ENCODE measurements at regions not wholly inside any gene's neighbourhood (a gene's known extent, or its start where the extent isn't known, plus 50 kb on each side); places are given as distances from the start of the nearest gene placed in this dataset.

- no peak for DNase-seq
- Mint-ChIP-seq H3K9me3 (peaks cover 2 to 21% (median 5%) of the 10 kb centered on the region in 5 donors), H3K4me3 (no peak overlapping the region), H3K4me1 (no peaks in the 10 kb centered on the region), H3K36me3 (no peaks in the 10 kb centered on the region), H3K27me3 (no peaks in the 10 kb centered on the region), H3K27ac (no peak overlapping the region)
- Histone ChIP-seq H3K4me3 (ENCODE audit: low read length) (no peak overlapping the region), H3K36me3 (ENCODE audit: insufficient read depth, low read length) (no peaks in the 10 kb centered on the region), H3K4me1 (ENCODE audit: insufficient read depth, low read length) (no peaks in the 10 kb centered on the region), H3K27me3 (ENCODE audit: insufficient read depth, low read length, poor library complexity, severe bottlenecking) (no peaks in the 10 kb centered on the region), H3K9me3 (ENCODE audit: low read length) (no peaks in the 10 kb centered on the region), H3K27ac (ENCODE audit: low read depth, low read length) (no peak overlapping the region)
- POLR2A ChIA-PET, result no interaction called here
- CTCF ChIA-PET, result no interaction called here
These were observed 276.6 kb upstream of the FERD3L start for GRCh38 chr7:19421861-19422260.

GRCh38 chr7:19417231-19417630 is 272.0 kb upstream of the FERD3L start:
- Histone ChIP-seq H3K4me3 (ENCODE audit: low read length) (no peak overlapping the region), H3K9me3 (ENCODE audit: low read length) (no peaks in the 10 kb centered on the region), H3K4me1 (ENCODE audit: insufficient read depth, low read length) (no peaks in the 10 kb centered on the region), H3K36me3 (ENCODE audit: insufficient read depth, low read length) (no peaks in the 10 kb centered on the region), H3K27me3 (ENCODE audit: insufficient read depth, low read length, poor library complexity, severe bottlenecking) (no peaks in the 10 kb centered on the region), H3K27ac (ENCODE audit: low read depth, low read length) (no peak overlapping the region)
- Mint-ChIP-seq H3K27ac (no peak overlapping the region), H3K9me3 (peaks cover 2 to 21% (median 5%) of the 10 kb centered on the region in 5 donors), H3K4me3 (no peak overlapping the region), H3K27me3 (no peaks in the 10 kb centered on the region), H3K36me3 (no peaks in the 10 kb centered on the region), H3K4me1 (no peaks in the 10 kb centered on the region)
- ChIA-PET CTCF (no interaction called here), POLR2A (interaction anchor here (0.7 kb wide), 1 partner anchor 13 kb away, joined by 3 read pairs; no protein-coding TSS in a partner anchor)
- no peak for DNase-seq

GRCh38 chr7:19415123-19415522 is 269.9 kb upstream of the FERD3L start:
- ChIA-PET CTCF (no interaction called here), POLR2A (no interaction called here)
- Mint-ChIP-seq H3K27ac (no peak overlapping the region), H3K4me1 (no peaks in the 10 kb centered on the region), H3K9me3 (peaks cover 4 to 12% (median 5%) of the 10 kb centered on the region in 5 donors), H3K27me3 (no peaks in the 10 kb centered on the region), H3K36me3 (no peaks in the 10 kb centered on the region), H3K4me3 (no peak overlapping the region)
- DNase-seq, result no peak
- no peak overlapping the region for H3K4me3 ChIP-seq (ENCODE audit: low read length)
- no peaks in the 10 kb centered on the region for H3K27me3 ChIP-seq (ENCODE audit: insufficient read depth, low read length, poor library complexity, severe bottlenecking)
- no peaks in the 10 kb centered on the region for H3K4me1 ChIP-seq (ENCODE audit: insufficient read depth, low read length)
- H3K36me3 ChIP-seq (ENCODE audit: insufficient read depth, low read length), result no peaks in the 10 kb centered on the region
- no peak overlapping the region for H3K27ac ChIP-seq (ENCODE audit: low read depth, low read length)
- H3K9me3 ChIP-seq (ENCODE audit: low read length), result no peaks in the 10 kb centered on the region

GRCh38 chr7:19413443-19413965 is 268.3 kb upstream of the FERD3L start:
- Histone ChIP-seq H3K4me3 (ENCODE audit: low read length) (no peak overlapping the region), H3K4me1 (ENCODE audit: insufficient read depth, low read length) (no peaks in the 10 kb centered on the region), H3K27ac (ENCODE audit: low read depth, low read length) (no peak overlapping the region), H3K27me3 (ENCODE audit: insufficient read depth, low read length, poor library complexity, severe bottlenecking) (no peaks in the 10 kb centered on the region), H3K9me3 (ENCODE audit: low read length) (no peaks in the 10 kb centered on the region), H3K36me3 (ENCODE audit: insufficient read depth, low read length) (no peaks in the 10 kb centered on the region)
- no peak for DNase-seq
- no peak overlapping the region for H3K27ac Mint-ChIP-seq
- POLR2A ChIA-PET, result no interaction called here
- peaks cover 0 to 8% (median 4%) of the 10 kb centered on the region in 5 donors for H3K9me3 Mint-ChIP-seq
- H3K36me3 Mint-ChIP-seq, result no peaks in the 10 kb centered on the region
- H3K27me3 Mint-ChIP-seq, result no peaks in the 10 kb centered on the region
- no peaks in the 10 kb centered on the region for H3K4me1 Mint-ChIP-seq
- no peak overlapping the region for H3K4me3 Mint-ChIP-seq
- CTCF ChIA-PET, result no interaction called here

- H3K4me3 Mint-ChIP-seq, result no peak overlapping the region
- H3K4me1 ChIP-seq (ENCODE audit: insufficient read depth, low read length), result no peaks in the 10 kb centered on the region
- H3K36me3 ChIP-seq (ENCODE audit: insufficient read depth, low read length), result no peaks in the 10 kb centered on the region
- no peaks in the 10 kb centered on the region for H3K4me1 Mint-ChIP-seq
- no peaks in the 10 kb centered on the region for H3K27me3 Mint-ChIP-seq
- no peak overlapping the region for H3K27ac Mint-ChIP-seq
- H3K4me3 ChIP-seq (ENCODE audit: low read length), result no peak overlapping the region
- DNase-seq, result no peak
- H3K9me3 Mint-ChIP-seq, result peaks cover 0 to 7% (median 2%) of the 10 kb centered on the region in 5 donors
- no peaks in the 10 kb centered on the region for H3K9me3 ChIP-seq (ENCODE audit: low read length)
- H3K36me3 Mint-ChIP-seq, result no peaks in the 10 kb centered on the region
- POLR2A ChIA-PET, result no interaction called here
- H3K27me3 ChIP-seq (ENCODE audit: insufficient read depth, low read length, poor library complexity, severe bottlenecking), result no peaks in the 10 kb centered on the region
- CTCF ChIA-PET, result no interaction called here
- no peak overlapping the region for H3K27ac ChIP-seq (ENCODE audit: low read depth, low read length)
These were observed 265.5 kb upstream of the FERD3L start for GRCh38 chr7:19410691-19411090.

GRCh38 chr7:19410106-19410505 is 264.9 kb upstream of the FERD3L start:
- no peak for DNase-seq
- H3K27ac ChIP-seq (ENCODE audit: low read depth, low read length), result no peak overlapping the region
- no peaks in the 10 kb centered on the region for H3K36me3 Mint-ChIP-seq
- H3K9me3 Mint-ChIP-seq, result peaks cover 0 to 13% (median 2%) of the 10 kb centered on the region in 5 donors
- H3K4me3 Mint-ChIP-seq, result no peak overlapping the region
- CTCF ChIA-PET, result no interaction called here
- H3K36me3 ChIP-seq (ENCODE audit: insufficient read depth, low read length), result no peaks in the 10 kb centered on the region
- H3K4me1 ChIP-seq (ENCODE audit: insufficient read depth, low read length), result no peaks in the 10 kb centered on the region
- no peaks in the 10 kb centered on the region for H3K4me1 Mint-ChIP-seq
- H3K27me3 ChIP-seq (ENCODE audit: insufficient read depth, low read length, poor library complexity, severe bottlenecking), result no peaks in the 10 kb centered on the region
- no peak overlapping the region for H3K27ac Mint-ChIP-seq
- no peak overlapping the region for H3K4me3 ChIP-seq (ENCODE audit: low read length)
- H3K9me3 ChIP-seq (ENCODE audit: low read length), result no peaks in the 10 kb centered on the region
- POLR2A ChIA-PET, result no interaction called here
- no peaks in the 10 kb centered on the region for H3K27me3 Mint-ChIP-seq

GRCh38 chr7:19408706-19409220 is 263.5 kb upstream of the FERD3L start:
- Mint-ChIP-seq H3K27me3 (no peaks in the 10 kb centered on the region), H3K9me3 (peaks cover 0 to 17% (median 2%) of the 10 kb centered on the region in 5 donors), H3K4me1 (no peaks in the 10 kb centered on the region), H3K36me3 (no peaks in the 10 kb centered on the region), H3K27ac (no peak overlapping the region), H3K4me3 (no peak overlapping the region)
- Histone ChIP-seq H3K9me3 (ENCODE audit: low read length) (no peaks in the 10 kb centered on the region), H3K27ac (ENCODE audit: low read depth, low read length) (no peak overlapping the region), H3K4me1 (ENCODE audit: insufficient read depth, low read length) (no peaks in the 10 kb centered on the region), H3K4me3 (ENCODE audit: low read length) (no peak overlapping the region), H3K36me3 (ENCODE audit: insufficient read depth, low read length) (no peaks in the 10 kb centered on the region), H3K27me3 (ENCODE audit: insufficient read depth, low read length, poor library complexity, severe bottlenecking) (no peaks in the 10 kb centered on the region)
- CTCF ChIA-PET, result no interaction called here
- POLR2A ChIA-PET, result no interaction called here
- DNase-seq, result no peak

- Histone ChIP-seq H3K9me3 (ENCODE audit: low read length) (no peaks in the 10 kb centered on the region), H3K4me1 (ENCODE audit: insufficient read depth, low read length) (no peaks in the 10 kb centered on the region), H3K4me3 (ENCODE audit: low read length) (no peak overlapping the region), H3K27ac (ENCODE audit: low read depth, low read length) (no peak overlapping the region), H3K36me3 (ENCODE audit: insufficient read depth, low read length) (no peaks in the 10 kb centered on the region), H3K27me3 (ENCODE audit: insufficient read depth, low read length, poor library complexity, severe bottlenecking) (no peaks in the 10 kb centered on the region)
- Mint-ChIP-seq H3K4me1 (no peaks in the 10 kb centered on the region), H3K9me3 (peaks cover 0 to 17% (median 2%) of the 10 kb centered on the region in 5 donors), H3K27ac (no peak overlapping the region), H3K27me3 (no peaks in the 10 kb centered on the region), H3K4me3 (no peak overlapping the region), H3K36me3 (no peaks in the 10 kb centered on the region)
- ChIA-PET POLR2A (no interaction called here), CTCF (no interaction called here)
- no peak for DNase-seq
These were observed 262.0 kb upstream of the FERD3L start for GRCh38 chr7:19407270-19407669.

- ChIA-PET POLR2A (no interaction called here), CTCF (no interaction called here)
- Mint-ChIP-seq H3K4me1 (no peaks in the 10 kb centered on the region), H3K27ac (no peak overlapping the region), H3K36me3 (no peaks in the 10 kb centered on the region), H3K9me3 (peaks cover 0 to 19% (median under 1%) of the 10 kb centered on the region in 5 donors), H3K27me3 (no peaks in the 10 kb centered on the region), H3K4me3 (no peak overlapping the region)
- H3K27ac ChIP-seq (ENCODE audit: low read depth, low read length), result no peak overlapping the region
- no peak overlapping the region for H3K4me3 ChIP-seq (ENCODE audit: low read length)
- H3K9me3 ChIP-seq (ENCODE audit: low read length), result no peaks in the 10 kb centered on the region
- no peak for DNase-seq
- H3K27me3 ChIP-seq (ENCODE audit: insufficient read depth, low read length, poor library complexity, severe bottlenecking), result no peaks in the 10 kb centered on the region
- no peaks in the 10 kb centered on the region for H3K36me3 ChIP-seq (ENCODE audit: insufficient read depth, low read length)
- H3K4me1 ChIP-seq (ENCODE audit: insufficient read depth, low read length), result no peaks in the 10 kb centered on the region
These were observed 260.3 kb upstream of the FERD3L start for GRCh38 chr7:19405541-19405940.
